Astrocyte (in vitro differentiated cells and primary cell): ENCODE measurements at regions not wholly inside any gene's neighbourhood (a gene's known extent, or its start where the extent isn't known, plus 50 kb on each side); places are given as distances from the start of the nearest gene placed in this dataset.

ENCODE experiments used
- CTCF ChIP-seq: IDR thresholded peaks from 2 replicates; pipeline ENCODE4 v1.5.1; 2011; ENCODE audit warnings: low read depth, mild to moderate bottlenecking, inconsistent platforms, low read length, moderate library complexity; ENCODE audit not compliant: insufficient read depth
- EZH2 ChIP-seq: IDR thresholded peaks from 2 replicates; pipeline ENCODE4 v1.6.1; 2012; ENCODE audit warnings: mild to moderate bottlenecking, low read length, inconsistent platforms; ENCODE audit not compliant: insufficient read depth

GRCh38 chr5:74326571-74327338 is 313.8 kb downstream of the ENC1 start:
- no peak for TF ChIP-seq CTCF
- no peak for TF ChIP-seq EZH2
